Muscle of back (tissue), 3 donors: ENCODE measurements at regions not wholly inside any gene's neighbourhood (a gene's known extent, or its start where the extent isn't known, plus 50 kb on each side); places are given as distances from the start of the nearest gene placed in this dataset.

Experiments
- DNase-seq, 3 donors: peaks; one replicate each; pipeline versions ENCODE4 v3.0.0 to v3.0.0-alpha.2; 2013

DNA sequence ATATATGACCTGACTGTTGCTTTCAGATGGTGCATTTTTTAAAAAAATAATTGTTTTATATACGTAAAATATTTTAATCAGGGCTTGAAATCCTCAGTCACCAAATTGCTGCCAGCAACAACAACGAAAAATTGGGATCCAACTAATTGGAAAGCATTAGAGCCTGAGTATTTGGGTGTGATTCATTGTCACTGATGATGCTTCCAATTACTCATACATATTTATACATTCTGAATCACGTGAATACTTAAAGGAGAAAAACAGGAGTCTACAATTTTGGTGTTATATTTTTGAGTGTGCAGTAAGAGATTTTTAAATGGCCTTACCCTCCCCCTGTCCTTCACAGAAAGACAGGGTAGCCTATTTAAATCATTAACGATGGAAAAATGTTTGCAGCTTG, 765.6 kb upstream of the TENM3 start:
- peak in 1 of 3 donors; percentile 7 for DNase-seq

DNA sequence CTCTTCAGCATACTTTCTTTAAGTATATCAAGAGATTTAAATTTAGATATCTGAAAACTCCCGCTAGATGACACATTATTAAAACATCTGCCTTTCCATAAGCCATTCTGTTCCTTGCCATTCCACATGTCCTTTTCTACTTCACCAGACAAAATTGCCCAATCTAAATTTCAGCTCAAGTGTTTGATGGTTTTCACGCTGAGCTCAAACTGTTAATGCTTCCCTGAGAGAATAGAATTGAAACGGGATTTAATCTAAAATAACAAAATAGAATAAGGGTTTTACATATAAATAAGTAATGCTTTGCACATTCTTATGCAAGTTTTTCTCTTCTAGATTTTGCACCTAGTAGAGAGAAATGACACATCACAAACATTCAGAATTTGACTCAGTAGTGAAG, 764.5 kb upstream of the TENM3 start:
- no peak for DNase-seq

DNA sequence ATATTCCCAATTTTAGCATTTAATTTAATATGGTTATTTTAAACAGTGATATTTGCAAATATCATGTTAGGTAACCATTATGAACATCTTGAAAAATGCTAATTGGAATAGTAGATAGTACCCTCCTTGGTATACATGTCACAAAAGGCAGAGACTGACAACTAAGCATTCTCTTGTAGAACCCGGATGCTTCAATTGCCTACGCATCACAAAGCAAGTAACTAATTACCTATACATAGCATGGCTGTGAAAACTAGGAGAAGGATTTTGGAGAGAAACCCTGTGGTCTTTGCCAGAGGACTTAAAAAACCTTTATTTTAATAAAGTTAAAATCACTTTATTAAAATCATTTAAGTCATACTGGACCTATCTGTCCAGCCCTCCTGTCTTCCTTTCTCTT, 764.1 kb upstream of the TENM3 start:
- no peak for DNase-seq

DNA sequence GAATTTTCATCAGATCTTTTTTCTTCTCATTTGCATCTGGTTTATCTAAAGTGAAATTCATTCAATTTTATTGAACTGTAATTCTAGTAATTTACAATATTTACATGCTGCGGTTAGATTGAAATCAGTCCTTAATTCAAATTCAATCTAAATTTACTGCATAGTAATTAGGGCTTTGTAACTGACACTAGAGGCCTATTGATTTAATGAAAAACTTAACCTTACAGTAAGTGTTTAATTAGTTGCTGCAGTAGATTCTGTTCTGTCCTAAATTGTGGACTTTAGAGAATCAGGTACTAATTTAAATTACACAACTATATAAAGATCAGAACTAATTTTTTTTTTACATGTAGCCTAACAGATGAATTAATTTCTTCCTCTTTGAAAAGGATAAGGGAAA, 758.8 kb upstream of the TENM3 start:
- no peak for DNase-seq

DNA sequence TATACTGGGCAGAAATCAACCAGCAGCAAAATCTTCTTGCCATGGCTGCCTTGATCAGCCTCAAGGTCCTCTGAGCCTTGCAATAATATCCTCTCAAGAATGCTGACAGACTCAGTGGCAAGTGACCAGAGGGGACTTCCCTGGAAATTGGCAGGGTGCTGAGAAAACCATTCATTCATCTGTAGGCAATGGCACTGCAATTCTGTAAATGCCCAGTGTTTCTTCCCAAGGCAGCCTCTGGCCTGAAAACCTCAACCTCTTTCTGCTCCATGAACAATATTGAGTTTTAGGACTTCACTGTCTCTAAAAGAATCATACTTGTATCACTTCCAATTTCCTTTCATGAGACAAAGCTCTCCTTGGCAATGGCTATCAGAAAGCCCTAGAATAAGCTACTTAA, 754.3 kb upstream of the TENM3 start:
- peak in 1 of 3 donors; percentile 27 for DNase-seq

DNA sequence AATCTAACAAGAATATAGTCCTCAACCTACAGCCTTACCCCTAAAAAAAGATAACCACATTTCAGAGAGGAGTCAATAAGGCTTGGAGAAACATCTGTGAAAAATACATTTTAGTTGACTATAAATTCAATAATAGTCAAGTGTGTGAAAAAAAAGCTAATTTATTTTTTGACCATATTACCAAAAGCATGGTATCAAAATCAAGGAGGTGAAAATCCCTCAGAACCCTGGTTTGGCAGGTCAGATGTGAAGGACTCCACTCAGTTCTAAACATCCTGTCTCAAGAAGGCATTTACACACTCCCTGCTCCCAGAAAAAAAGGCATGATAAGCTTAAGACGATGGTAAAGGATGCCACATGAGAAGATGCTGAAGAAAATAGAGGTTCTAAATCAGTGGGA, 745.1 kb upstream of the TENM3 start:
- no peak for DNase-seq

DNA sequence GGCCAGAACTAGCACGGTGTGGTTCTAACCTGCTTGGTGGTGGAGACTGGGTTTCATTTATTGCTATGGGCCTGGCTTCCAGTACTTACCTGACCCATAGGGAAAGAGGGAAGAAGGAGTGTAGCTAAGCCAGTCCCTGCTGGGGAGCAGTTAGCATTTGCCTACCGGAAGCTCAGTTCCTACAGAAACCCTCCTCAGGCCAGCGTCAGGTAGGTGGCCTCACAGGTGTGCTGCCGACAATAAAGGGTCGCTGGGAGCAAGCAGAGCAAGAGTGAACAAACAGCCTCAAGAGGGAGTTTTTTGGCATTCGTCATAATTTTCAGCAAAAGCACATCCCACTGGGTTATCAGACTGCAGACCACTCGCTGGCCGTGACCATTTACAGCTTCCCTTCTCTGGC, 740.6 kb upstream of the TENM3 start:
- DNase-seq: no peak

DNA sequence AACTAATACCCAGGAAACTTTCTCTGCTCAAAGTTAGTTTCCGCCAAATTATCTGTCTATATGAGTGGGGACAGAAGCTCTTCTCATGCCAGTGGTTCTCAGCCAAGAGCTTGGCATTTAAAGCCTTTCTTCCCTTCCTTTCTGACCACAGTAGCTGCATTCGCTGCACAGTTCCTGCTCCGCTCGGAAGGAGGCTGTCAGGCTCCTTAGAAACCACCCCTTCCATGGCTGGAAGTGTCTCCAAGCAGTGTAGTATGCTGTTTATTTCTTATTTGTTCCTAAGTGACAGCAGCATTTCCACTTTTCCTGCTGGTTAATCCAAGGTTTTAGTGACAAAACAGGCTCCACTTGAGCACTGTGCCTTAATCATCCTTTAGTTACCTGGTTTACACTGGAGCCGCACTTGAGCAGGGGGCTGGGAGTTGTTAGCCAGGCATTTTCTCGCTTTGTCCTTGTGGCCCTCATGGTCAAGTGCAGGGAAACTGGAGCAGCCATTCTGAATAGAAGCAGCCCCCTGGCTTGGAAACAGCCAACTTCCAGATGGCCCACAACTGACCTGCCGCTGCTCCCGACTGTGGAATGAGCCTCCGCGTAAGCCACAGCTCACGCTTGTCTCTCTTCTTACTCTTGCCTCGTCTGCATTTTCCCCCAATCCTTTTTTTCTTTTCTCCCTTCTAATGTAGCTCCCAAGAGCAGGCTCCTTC, 739.4 kb upstream of the TENM3 start:
- DNase-seq: peak in 1 of 3 donors; percentile 32

DNA sequence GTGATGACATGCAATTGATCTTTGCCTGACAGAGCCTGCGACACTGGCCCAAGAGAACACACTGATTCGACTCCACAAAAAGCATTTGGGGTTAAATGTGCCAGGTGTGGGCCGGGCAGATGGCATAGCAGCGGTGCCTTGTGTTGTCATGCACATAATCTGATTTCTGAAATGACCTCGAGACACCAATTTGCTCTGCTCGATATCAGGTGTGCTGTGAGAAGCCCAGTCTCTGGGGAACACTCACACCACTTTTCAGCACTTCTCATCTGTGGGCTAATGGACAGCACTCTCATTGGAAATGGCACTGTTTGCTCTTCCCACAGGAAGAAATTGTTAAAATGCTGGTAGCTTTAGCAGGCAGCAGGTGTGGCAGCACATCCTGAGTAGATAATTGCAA, 738.3 kb upstream of the TENM3 start:
- DNase-seq: no peak

DNA sequence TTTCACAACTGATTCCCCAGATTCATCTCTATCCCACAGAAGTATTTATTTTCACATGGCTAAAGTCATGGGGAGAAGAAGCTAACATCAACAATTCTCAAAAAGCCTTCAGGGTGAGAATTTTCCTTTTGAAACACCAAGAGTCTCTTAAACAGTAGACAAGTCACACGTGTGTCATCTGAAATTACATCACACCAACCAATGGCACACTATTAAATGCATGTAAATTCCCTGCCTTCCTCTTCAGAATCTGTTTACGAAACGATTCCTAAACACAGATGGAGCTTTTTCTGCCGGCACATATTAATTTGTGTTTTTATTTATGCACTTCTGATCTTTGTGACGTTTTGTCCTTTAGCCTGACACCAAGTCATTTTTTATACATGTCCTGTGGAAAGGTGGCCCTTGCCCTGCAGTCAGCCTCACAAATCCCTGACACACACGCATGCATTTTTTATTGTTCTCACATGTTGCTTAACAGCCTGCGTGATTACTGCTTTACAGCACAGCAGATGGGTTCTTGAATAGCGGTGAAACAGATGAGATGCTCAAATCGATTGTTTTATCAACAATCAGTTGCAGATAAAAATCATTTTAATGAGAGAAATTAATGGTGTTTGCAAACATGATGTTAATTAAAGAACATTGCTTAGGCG, 735.9 kb upstream of the TENM3 start:
- DNase-seq: no peak

DNA sequence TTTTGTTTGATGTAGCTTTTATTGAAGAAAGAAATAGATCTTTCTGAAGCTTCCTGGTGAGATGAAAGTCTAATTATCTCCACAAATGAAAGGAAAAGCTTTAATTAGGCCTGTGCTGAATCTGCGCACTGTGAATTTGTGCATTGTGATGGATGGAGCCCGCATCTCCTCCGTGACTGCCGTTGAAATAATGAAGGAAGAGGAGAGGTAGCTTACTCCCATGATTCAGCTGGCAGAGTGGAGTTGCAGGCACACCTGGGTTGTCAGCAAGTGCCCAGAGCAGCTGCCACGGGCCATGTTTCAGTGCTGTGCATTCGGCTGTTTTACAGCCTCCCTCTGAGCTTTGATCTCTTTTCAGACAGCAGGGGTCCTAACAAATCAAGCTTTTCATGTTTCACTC, 735.3 kb upstream of the TENM3 start:
- DNase-seq: no peak

DNA sequence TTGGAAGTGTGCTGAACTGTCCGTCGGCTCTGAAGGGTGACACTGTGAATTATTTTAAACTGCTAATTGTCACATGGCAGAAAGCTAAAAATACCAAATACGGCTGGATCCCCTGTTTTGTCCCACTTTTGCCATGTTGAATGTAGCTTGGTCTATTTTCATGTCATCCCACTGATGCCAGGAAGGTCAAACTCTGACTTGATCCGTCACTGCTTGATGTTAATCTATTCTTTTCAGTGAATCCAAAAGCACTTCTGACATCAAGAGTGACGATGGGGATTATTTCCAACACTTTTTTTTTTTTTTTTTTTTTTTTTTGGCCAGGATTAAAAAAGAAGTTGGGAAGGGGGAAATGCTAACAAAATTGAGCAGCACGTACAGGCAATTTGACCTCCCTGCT, 734.6 kb upstream of the TENM3 start:
- DNase-seq: no peak

DNA sequence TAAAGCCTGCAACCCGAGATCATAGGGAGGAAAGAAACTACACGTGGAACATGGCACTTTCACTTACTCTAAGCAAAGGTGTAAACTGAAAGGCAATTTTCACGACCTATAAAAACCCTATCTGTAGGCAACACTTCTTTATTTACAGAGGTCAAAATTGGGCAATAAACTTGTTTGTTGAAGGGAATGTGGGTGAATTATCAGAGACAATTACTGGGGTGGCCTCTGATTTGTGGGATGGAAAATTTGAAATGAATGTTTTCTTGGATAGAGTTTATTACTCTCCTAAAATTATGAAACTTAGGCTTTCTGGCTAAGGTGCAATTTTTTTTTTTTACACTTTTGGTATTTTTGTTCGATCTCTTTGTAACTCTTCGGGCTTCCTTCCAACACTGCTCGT, 734.1 kb upstream of the TENM3 start:
- DNase-seq: no peak

DNA sequence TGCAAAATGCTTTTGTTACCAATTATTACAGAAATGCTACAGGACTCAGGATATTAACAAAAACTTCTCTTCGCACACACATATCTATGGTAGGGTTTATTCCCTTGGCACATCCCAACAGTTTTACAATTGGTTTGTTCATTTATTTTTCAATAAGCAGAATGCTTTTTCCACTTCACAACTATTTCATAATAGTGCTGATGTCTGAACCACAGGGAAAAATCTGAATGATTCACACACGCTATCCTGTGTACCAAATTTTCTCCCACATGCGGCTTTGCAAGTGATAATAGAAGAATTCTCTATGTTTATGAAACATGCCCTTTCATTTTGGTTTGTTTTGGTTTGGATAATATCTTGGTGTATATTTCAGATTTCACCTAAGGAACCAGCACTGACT, 725.7 kb upstream of the TENM3 start:
- DNase-seq: no peak

DNA sequence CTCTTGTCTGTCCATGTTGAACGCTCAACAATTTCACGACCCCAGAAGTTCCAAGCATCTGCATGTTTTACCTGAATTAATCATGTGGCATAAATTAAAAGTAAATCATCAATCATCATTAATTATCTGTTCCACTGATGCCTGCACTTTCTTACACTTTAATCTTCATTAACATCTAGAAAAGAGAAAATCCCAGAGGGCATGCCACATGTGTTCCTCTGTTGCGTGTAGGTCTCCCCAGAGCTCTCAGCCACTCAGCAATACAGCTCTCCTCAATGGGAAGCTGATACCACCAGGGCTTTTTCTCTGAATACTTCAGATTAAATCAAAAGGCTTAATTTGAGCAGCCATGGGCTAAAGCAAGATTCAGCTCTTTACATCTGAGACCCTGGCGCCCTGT, 722.4 kb upstream of the TENM3 start:
- DNase-seq: no peak

DNA sequence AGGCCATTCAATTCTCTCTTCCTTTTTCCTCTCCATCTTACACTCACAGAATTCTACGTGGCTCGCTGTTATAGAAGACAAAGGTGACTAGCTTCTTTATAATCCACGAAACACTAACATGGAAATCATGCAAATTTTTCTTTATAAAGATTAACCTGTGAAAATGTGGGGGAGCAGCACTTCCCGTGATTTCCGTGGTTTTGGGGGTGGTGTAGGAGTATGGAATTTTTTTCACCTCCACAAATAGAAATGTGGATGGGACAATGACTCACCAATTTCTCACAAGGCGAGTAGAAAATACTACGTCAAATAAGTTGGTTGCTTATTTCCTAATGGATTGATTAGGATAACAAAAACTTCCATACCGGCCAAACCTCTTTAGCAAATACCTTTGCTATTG, 719.2 kb upstream of the TENM3 start:
- DNase-seq: no peak

DNA sequence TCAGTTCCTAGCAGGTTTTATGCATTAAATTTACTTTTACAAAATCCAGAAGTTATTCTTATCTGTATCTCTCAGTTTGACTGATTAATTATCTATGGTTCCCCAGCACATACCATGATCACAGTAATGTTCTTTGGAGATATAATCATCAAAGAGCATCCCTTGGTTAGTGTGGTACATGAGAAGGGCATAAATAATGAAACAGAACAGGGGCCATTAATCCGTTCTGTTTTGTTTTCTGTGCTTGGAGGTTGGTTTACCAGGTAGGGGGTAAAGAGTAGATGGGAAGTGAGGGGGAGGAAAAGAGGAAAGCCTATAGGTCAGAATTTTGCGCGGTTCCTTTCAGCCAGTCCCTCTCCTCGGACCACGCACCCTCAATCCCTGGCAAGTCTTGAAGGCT, 718.7 kb upstream of the TENM3 start:
- no peak for DNase-seq

DNA sequence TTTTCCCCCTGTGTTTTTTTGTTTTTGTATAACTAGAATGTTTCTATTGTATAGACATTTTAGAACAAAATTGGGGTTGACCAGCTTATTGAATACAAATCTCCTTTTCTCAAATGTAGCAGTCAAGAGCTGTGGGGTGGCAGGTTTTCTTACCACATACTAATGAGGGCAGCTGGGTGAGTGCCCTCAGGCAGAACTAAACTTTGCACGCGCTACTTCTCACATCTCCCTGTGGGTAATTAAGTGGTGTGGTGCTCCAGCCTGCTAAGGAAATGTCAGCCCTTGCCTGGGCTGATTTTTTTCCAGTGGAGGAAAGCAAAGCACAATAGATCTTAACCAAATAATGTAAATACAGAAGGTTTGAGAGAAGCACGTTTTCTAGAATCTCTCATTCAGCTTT, 717.6 kb upstream of the TENM3 start:
- DNase-seq: no peak

DNA sequence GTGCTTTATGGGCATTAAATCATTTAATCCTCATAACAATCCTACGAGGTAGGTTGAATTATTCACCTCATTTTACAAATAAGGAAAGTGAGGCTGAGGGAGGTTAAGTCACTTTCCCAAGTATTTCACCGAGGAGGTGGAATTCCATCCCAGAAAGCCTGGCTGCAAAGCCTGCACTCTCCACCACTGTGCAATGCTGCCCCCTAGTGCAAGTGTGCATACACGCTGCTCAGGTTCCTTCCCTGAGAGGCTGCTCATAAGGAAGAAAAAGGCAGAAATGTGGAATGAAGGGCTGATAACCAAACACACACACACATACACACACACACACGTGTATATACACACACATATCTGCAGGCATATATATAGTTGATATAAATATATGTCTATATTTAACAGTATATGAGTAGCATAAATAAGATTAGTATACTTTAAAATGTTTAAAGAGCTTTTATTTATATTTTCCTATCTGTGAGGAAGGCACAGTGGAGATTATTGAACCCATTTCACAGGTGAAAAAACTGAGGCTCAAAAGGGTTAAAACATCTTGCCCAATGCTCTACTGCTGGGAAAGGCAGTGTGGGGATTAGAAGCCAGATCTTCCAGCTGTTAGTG, 714.5 kb upstream of the TENM3 start:
- peak; percentile 59 to 72 (median 62) for DNase-seq

DNA sequence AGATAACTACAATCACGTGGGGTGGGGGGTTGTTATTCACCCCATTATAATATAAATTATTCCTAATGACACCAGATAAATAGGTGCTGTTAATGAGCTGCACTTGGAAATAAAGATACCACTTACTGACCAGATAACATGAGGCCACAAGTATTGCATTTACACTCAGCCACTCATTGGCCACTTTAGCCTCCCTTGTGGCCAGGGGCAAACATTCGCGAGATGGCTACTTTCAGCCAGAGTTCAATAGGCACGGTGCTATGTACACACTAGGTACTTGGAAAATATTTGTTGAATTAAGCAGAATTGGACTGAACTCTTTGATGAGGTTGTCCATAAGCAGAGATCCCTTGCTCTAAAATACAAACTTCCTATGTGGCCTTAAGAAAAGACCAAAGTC, 713.7 kb upstream of the TENM3 start:
- DNase-seq: no peak

DNA sequence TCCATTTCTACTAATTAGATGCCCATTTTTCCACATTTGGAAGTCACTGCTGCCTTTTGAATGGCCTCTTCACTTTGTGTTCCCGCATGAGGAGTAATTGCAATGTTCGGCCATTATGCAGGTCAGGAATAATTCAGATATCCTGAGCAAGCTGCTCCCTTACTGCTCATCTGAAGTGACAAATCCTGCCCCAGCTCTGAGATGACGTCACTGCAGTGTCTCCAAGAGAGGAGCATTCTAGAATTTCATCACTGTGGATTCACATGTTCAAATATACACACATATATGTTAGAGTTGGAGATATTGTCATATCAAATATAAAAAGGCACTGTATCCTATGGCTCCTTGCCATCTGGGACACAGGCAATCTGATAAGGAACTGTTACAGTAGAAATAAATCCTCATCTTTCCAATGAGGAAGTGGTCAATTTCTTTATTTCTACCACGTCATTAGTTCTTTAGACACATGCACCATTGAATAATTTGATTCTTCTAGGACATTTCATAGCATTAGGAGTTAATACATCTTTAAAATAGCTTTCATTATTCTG, 706.9 kb upstream of the TENM3 start:
- DNase-seq: no peak

DNA sequence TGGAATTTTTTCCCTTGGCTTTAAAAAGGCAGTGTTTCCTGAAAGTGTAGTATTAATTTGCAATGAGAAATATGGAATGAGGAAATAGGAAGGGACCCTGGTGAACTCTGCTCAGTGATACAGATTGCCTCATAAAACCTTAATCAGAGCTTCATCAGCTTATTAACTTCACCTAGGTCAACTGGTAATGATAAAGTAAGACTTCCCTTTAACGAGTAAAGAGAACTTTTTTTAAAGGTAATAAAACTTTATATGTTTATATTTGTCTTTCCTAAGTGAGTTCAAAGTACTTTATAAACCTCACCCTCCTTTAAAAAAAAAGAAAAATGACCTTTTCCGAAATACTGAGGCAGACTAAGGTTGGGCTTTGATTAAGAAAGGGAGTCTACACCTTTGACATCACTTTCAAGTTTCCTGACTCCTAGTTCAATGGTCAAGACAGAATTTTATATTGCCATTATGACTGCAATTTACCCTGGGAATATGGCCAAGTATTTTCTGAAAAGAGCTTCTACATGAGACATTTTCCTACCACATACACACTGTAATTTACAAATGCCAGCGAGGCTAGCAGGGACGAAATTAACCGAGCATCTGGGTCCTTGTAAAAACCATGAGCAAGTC, 706.3 kb upstream of the TENM3 start:
- DNase-seq: no peak

DNA sequence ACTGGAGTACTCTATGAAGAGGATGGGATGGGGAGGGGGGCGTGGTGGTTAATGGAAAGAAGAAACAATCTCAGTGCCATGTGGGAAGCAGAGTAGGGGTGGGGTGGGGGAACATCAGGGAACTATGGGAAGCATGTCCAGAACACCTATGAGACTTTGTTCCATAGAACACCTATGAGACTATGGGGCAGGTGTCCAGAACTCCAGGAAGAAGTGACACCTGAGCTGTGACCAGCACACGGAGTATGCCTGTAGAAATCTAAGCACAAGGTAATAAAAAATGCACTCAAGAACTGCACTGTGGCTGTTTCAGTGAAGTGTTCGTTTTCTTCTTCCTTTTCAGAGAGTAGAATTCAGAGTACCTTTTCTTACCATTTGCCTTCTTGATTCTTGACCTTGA, 704.8 kb upstream of the TENM3 start:
- DNase-seq: no peak
